Neural cell (in vitro differentiated cells): ENCODE measurements at regions not wholly inside any gene's neighbourhood (a gene's known extent, or its start where the extent isn't known, plus 50 kb on each side); places are given as distances from the start of the nearest gene placed in this dataset.

Experiments
- H2AFZ ChIP-seq: fragments of 200-600, 300-800 bp; sonication (generic), shearing (Covaris generic); 2 replicates; pipeline ENCODE4 v1.6.0; 2014; ENCODE audit warnings: low read depth, mild to moderate bottlenecking, antibody characterized with exemption, low read length, moderate library complexity
- H3F3A ChIP-seq: fragments of 200-600 bp; shearing (Covaris generic); 2 replicates; pipeline ENCODE4 v1.6.1; 2016; ENCODE audit warnings: mild to moderate bottlenecking, moderate library complexity, mixed read lengths, antibody characterized with exemption, low read length; ENCODE audit not compliant: insufficient read depth, poor library complexity, severe bottlenecking
- H3K27ac ChIP-seq: fragments of 200-600, 300-800 bp; sonication (generic), shearing (Covaris generic); 2 replicates; pipeline ENCODE4 v1.5.1; 2014; ENCODE audit warnings: mild to moderate bottlenecking, low read length, moderate library complexity
- H3K27me3 ChIP-seq: fragments of 300-800, 200-600 bp; sonication (generic), shearing (Covaris generic); 2 replicates; pipeline ENCODE4 v1.6.0; 2014; ENCODE audit warnings: mild to moderate bottlenecking, low read depth, low read length, moderate library complexity; ENCODE audit not compliant: insufficient read depth
- H3K36me3 ChIP-seq: fragments of 300-800, 200-600 bp; sonication (generic), shearing (Covaris generic); 2 replicates; pipeline ENCODE4 v1.5.1; 2014; ENCODE audit warnings: mild to moderate bottlenecking, antibody characterized with exemption, low read length, moderate library complexity; ENCODE audit not compliant: insufficient read depth
- H3K4me2 ChIP-seq: fragments of 300-800, 200-600 bp; sonication (generic), shearing (Covaris generic); 2 replicates; pipeline ENCODE4 v1.6.0; 2014; ENCODE audit warnings: mild to moderate bottlenecking, low read length
- H3K4me3 ChIP-seq: fragments of 300-800, 200-600 bp; sonication (generic), shearing (Covaris generic); 2 replicates; pipeline ENCODE4 v1.5.1; 2014; ENCODE audit warnings: mild to moderate bottlenecking, low read length, moderate library complexity
- H3K79me2 ChIP-seq: fragments of 200-600 bp; shearing (Covaris generic); replicated peaks from 2 replicates; pipeline ENCODE4 v1.6.0; 2014; ENCODE audit warnings: mild to moderate bottlenecking, low read length, moderate library complexity; ENCODE audit not compliant: insufficient read depth
- H3K9ac ChIP-seq: fragments of 300-800, 200-600 bp; sonication (generic), shearing (Covaris generic); 2 replicates; pipeline ENCODE4 v1.6.1; 2016; ENCODE audit warnings: mild to moderate bottlenecking, low read length, mixed read lengths
- H3K9me2 ChIP-seq: fragments of 200-600 bp; shearing (Covaris generic); 2 replicates; pipeline ENCODE4 v1.6.1; 2016; ENCODE audit warnings: mild to moderate bottlenecking, low read length, mixed read lengths; ENCODE audit not compliant: insufficient read depth
- H3K9me3 ChIP-seq: fragments of 200-600, 300-800 bp; sonication (generic), shearing (Covaris generic); 2 replicates; pipeline ENCODE4 v1.6.1; 2016; ENCODE audit warnings: mild to moderate bottlenecking, mixed run types, low read length, moderate library complexity, mixed read lengths
- H4K20me1 ChIP-seq: fragments of 200-600 bp; shearing (Covaris generic); 2 replicates; pipeline ENCODE4 v1.6.1; 2016; ENCODE audit warnings: mild to moderate bottlenecking, mixed run types; ENCODE audit not compliant: insufficient read depth
- CTCF ChIP-seq: fragments of 450-650 bp; IDR thresholded peaks from 2 replicates; pipeline ENCODE4 v1.5.1; 2014; ENCODE audit warnings: antibody characterized with exemption, mild to moderate bottlenecking, moderate library complexity; ENCODE audit not compliant: poor library complexity, severe bottlenecking
- EP300 ChIP-seq: fragments of 450-650 bp; conservative IDR thresholded peaks from 2 replicates; pipeline ENCODE4 v1.6.1; 2014; ENCODE audit warnings: antibody characterized with exemption, mild to moderate bottlenecking, moderate library complexity; ENCODE audit not compliant: poor library complexity, severe bottlenecking
- EZH2 ChIP-seq: fragments of 200-600, 300-800 bp; shearing (Covaris generic), sonication (generic); IDR thresholded peaks from 2 replicates; pipeline ENCODE4 v1.6.1; 2014; ENCODE audit warnings: antibody characterized with exemption, low read length, borderline replicate concordance, mild to moderate bottlenecking; ENCODE audit not compliant: insufficient read depth, poor library complexity, severe bottlenecking
- MXI1 ChIP-seq: fragments of 450-650 bp; conservative IDR thresholded peaks from 2 replicates; pipeline ENCODE4 v1.6.1; 2014; ENCODE audit warnings: antibody characterized with exemption, mild to moderate bottlenecking; ENCODE audit not compliant: poor library complexity, severe bottlenecking
- POLR2AphosphoS5 ChIP-seq: IDR thresholded peaks from 2 replicates; pipeline ENCODE4 v1.6.1; 2012
- RAD21 ChIP-seq: fragments of 450-650 bp; conservative IDR thresholded peaks from 2 replicates; pipeline ENCODE4 v1.6.1; 2014; ENCODE audit warnings: antibody characterized with exemption, mild to moderate bottlenecking, moderate library complexity
- REST ChIP-seq: IDR thresholded peaks from 2 replicates; pipeline ENCODE4 v1.6.1; 2012; ENCODE audit warnings: borderline replicate concordance
- SMC3 ChIP-seq: fragments of 450-650 bp; conservative IDR thresholded peaks from 2 replicates; pipeline ENCODE4 v1.6.1; 2014; ENCODE audit warnings: antibody characterized with exemption, mild to moderate bottlenecking, moderate library complexity; ENCODE audit not compliant: poor library complexity
- TAF1 ChIP-seq: IDR thresholded peaks from 2 replicates; pipeline ENCODE4 v1.6.1; 2012; ENCODE audit warnings: low read depth

GRCh38 chr1:4121834-4122512, 221.9 kb upstream of the C1orf174 start:
- H3K9ac ChIP-seq = no peak overlapping the region
- H3K9me2 ChIP-seq = no peaks in the 10 kb centered on the region
- no peak overlapping the region for H3K4me3 ChIP-seq
- no peaks in the 10 kb centered on the region for H3K27me3 ChIP-seq
- TF ChIP-seq MXI1 (no peak), EZH2 (no peak), TAF1 (no peak), EP300 (no peak), RAD21 (no peak), POLR2AphosphoS5 (no peak), REST (no peak), CTCF (no peak), SMC3 (no peak)
- H3K9me3 ChIP-seq = no peaks in the 10 kb centered on the region
- H2AFZ ChIP-seq = no peak overlapping the region
- no peaks in the 10 kb centered on the region for H3F3A ChIP-seq
- no peaks in the 10 kb centered on the region for H3K79me2 ChIP-seq
- H3K27ac ChIP-seq = no peak overlapping the region
- no peak overlapping the region for H3K4me2 ChIP-seq
- H3K36me3 ChIP-seq = no peaks in the 10 kb centered on the region
- H4K20me1 ChIP-seq = no peaks in the 10 kb centered on the region

- no peaks in the 10 kb centered on the region for H3K27me3 ChIP-seq
- no peak overlapping the region for H3K4me3 ChIP-seq
- H3K9me2 ChIP-seq = no peaks in the 10 kb centered on the region
- TF ChIP-seq MXI1 (no peak), RAD21 (no peak), POLR2AphosphoS5 (no peak), REST (no peak), SMC3 (no peak), CTCF (no peak), EZH2 (no peak)
- no peak overlapping the region for H3K9ac ChIP-seq
- no peaks in the 10 kb centered on the region for H3K36me3 ChIP-seq
- H4K20me1 ChIP-seq = no peaks in the 10 kb centered on the region
- no peak overlapping the region for H3K4me2 ChIP-seq
- H2AFZ ChIP-seq = no peak overlapping the region
- H3K79me2 ChIP-seq = no peaks in the 10 kb centered on the region
- no peaks in the 10 kb centered on the region for H3K9me3 ChIP-seq
- no peak overlapping the region for H3K27ac ChIP-seq
- H3F3A ChIP-seq = no peaks in the 10 kb centered on the region
Observed at GRCh38 chr1:4122513-4123160, 222.6 kb upstream of the C1orf174 start.
